Kidney epithelial cell (primary cell): ENCODE measurements at regions not wholly inside any gene's neighbourhood (a gene's known extent, or its start where the extent isn't known, plus 50 kb on each side); places are given as distances from the start of the nearest gene placed in this dataset.

Experiments
- DNase-seq: peaks from one replicate; pipeline ENCODE4 v3.0.0-alpha.2; 2010; ENCODE audit warnings: low read depth
- H3K27me3 ChIP-seq: 2 replicates; pipeline ENCODE4 v1.6.0; 2011; ENCODE audit warnings: low read length; ENCODE audit not compliant: control insufficient read depth, insufficient read depth
- H3K36me3 ChIP-seq: 2 replicates; pipeline ENCODE4 v1.5.1; 2011; ENCODE audit warnings: low read length; ENCODE audit not compliant: control insufficient read depth, insufficient read depth
- H3K4me3 ChIP-seq: 2 replicates; pipeline ENCODE4 v1.5.1; 2011; ENCODE audit warnings: low read depth, mild to moderate bottlenecking, control low read depth, low read length
- CTCF ChIP-seq: IDR thresholded peaks from 2 replicates; pipeline ENCODE4 v1.5.1; 2011; ENCODE audit warnings: mild to moderate bottlenecking, moderate library complexity, low read length, control low read depth, inconsistent platforms; ENCODE audit not compliant: insufficient read depth, poor library complexity, severe bottlenecking

- H3K4me3 ChIP-seq: no peak overlapping the region
- H3K36me3 ChIP-seq: no peaks in the 10 kb centered on the region
- DNase-seq: no peak
These were observed 139.3 kb upstream of the HMCN1 start for GRCh38 chr1:185594786-185595410.

GRCh38 chr1:185593271-185593670 is 140.9 kb upstream of the HMCN1 start:
- Histone ChIP-seq H3K36me3 (no peaks in the 10 kb centered on the region), H3K4me3 (no peak overlapping the region), H3K27me3 (no peaks in the 10 kb centered on the region)
- TF ChIP-seq CTCF: no peak
- no peak for DNase-seq

More at GRCh38 chr1:185594786-185595410, 139.3 kb upstream of the HMCN1 start:
- no peak for TF ChIP-seq CTCF
- H3K27me3 ChIP-seq: no peaks in the 10 kb centered on the region

- no peaks in the 10 kb centered on the region for H3K27me3 ChIP-seq
- DNase-seq: no peak
- TF ChIP-seq CTCF: no peak
- H3K4me3 ChIP-seq: no peak overlapping the region
- no peaks in the 10 kb centered on the region for H3K36me3 ChIP-seq
These were observed 148.4 kb upstream of the HMCN1 start for GRCh38 chr1:185585770-185586169.

DNA sequence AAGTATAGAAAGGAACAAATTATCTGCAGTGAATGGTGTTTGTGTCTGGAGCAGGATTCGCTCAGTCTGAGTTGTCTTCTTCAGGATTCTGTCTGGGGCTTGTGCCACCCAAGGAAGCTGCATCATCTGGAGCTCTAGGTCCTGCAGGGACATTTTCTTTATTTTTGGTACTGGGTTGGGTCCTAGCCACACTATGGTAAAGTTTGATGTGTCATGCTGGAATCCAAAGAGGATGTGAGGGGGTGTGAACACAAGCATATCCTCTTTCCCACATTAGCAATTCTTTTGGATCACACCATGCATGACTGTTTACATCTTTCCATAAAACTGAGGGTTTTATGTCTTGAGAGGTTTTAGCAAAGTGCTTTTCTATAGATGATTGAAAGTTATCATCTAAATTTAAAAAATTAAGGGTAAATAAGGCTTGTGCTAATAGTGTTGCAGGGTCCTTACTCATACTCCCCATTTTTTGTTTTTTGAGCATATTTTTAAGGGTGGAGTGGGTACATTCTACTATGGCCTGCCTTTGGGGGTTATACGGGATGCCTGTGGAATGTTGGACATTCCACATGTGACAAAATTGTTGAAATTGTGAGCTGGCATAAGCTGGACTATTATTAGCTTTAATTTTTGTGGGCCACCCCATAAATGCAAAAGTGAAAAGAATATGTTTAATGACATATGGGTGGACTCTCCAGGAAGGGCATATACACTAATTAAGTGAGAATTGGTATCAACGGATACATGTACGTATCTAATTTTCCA is 152.0 kb upstream of the HMCN1 start:
- TF ChIP-seq CTCF: no peak
- Histone ChIP-seq H3K36me3 (no peaks in the 10 kb centered on the region), H3K4me3 (no peak overlapping the region), H3K27me3 (no peaks in the 10 kb centered on the region)
- DNase-seq: no peak

DNA sequence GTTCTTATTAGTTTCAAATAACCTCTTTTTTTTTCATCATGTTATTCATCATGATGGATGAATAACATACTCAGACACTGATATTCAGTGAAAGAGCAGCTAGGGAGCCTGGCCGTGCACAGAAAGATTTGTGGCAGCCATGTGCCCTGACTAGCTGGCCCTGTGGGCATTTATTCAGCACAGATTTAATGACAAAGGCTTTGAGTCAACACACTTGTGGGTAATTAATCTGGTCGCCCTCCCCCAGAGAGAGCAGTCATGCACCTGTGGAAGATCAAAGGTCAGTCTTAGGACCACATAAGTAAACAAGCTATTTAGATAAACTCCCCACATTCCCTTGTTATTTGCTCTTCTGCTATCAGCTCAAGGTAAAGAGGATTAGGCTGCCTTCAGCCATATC is 153.2 kb upstream of the HMCN1 start:
- Histone ChIP-seq H3K4me3 (no peak overlapping the region), H3K27me3 (no peaks in the 10 kb centered on the region), H3K36me3 (no peaks in the 10 kb centered on the region)
- no peak for TF ChIP-seq CTCF
- DNase-seq: no peak
